Fibroblast of peridontal ligament (primary cell): ENCODE measurements at regions not wholly inside any gene's neighbourhood (a gene's known extent, or its start where the extent isn't known, plus 50 kb on each side); places are given as distances from the start of the nearest gene placed in this dataset.
"Not testable (repeated sequence)": the region's sequence is repeated elsewhere in the genome, so short reads cannot be mapped to it uniquely, and the experiment has no call there.

Experiments
- DNase-seq: peaks from one replicate; pipeline ENCODE4 v3.0.0-alpha.2; 2010; ENCODE audit errors: extremely low read depth

- DNase-seq = peak; percentile 48
Measured at GRCh38 chr2:220687231-220687843, 884.8 kb downstream of the EPHA4 start.

DNA sequence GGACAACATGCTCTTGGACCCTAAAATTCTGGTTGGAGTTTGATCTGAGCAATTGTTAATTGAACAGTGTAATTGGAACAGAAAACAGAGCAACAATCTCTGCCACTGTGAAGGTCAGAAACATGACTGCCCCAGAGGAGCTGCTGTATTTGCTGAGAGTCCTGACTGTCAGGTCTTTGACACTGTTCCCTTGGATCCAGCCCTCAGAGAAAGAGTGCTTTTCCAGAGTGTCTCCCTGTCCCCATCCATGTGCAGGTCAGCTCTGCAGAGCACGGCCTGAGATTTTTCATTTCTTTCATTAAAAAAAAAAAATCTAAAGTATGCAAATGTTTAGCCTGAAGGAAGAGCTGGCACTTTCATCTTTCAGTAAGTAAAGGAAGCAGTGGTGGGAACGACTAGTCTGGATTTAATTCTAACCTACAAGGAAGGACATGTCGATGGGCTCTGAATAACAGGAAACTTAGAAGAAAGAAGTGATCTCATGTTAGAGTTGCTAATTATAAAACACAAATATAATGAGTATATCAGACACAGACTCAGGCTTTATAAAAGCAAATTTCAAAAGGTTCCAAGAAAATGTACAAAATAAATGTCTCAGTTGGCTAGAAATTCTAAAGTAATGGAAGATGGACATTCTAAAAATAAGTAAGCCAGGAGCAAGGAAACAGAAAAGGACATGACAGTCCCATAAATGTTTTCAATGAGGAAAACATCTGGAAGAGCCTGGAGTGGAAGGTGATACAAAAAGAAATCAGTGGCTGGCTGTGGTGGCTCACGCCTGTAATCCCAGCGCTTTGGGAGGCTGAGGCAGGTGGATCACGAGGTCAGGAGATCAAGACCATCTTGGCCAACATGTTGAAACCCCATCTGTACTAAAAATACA lies 876.5 kb downstream of the EPHA4 start:
- DNase-seq = no peak

- DNase-seq = no peak
Measured at GRCh38 chr2:220696280-220696669, 875.8 kb downstream of the EPHA4 start.

DNA sequence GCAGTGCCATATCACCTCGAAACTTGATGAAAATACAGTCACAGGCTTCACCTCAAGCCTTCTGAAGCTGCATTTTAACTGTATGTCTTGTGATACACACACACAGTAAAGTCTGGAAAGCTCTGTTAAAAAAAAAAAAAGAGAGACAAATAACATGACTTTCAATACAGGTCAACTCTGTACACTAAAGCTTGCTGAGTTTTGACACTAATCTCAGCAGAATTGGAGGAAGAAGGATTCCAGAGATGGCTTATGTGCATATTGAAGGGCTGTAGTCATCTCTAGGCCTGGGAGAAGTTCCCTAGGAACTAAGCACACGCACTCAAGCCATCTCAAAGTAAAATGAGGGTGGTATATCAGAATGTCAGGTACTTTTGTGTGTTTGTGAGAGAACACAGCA lies 875.1 kb downstream of the EPHA4 start:
- DNase-seq = no peak

DNA sequence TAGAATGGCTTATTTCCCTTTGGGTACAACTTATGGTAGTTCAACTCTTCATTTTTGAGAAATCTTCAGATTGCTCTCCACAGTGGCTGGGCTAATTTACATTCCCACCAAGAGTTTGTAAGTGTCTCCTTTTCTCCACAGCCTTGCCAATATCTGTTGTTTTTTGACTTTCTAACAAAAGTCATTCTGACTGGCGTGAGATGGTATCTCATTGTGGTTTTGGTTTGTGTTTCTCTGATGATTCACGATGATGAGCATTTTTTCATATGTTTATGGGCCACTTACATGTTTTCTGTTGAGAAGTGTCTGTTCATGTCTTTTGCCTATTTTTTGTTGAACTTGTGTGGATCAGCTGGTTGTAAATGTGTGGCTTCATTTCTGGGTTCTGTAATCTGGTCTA lies 871.0 kb downstream of the EPHA4 start:
- DNase-seq = no peak

GRCh38 chr2:220703279-220703678 lies 868.8 kb downstream of the EPHA4 start:
- no peak for DNase-seq

DNA sequence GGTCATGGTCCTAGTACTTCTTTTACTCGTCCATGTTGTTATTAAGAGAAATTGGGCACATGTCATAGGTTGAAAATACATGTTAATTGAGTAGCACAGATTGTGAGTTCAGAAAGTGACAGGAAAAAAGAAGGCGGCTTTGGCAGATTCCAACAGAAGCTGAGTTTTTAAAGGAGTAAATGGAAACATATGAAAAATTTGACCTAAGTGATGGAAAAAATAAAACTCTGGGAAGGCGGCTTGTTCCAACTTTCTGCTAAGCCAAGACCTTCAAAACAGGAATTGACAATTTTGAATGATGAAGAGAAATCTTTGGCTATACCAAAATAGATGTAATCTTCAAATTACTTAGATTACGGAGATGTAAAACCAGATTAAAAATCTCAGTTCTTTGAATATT lies 868.0 kb downstream of the EPHA4 start:
- DNase-seq = no peak

- no peak for DNase-seq
Measured at GRCh38 chr2:220704810-220705209, 867.3 kb downstream of the EPHA4 start.

DNA sequence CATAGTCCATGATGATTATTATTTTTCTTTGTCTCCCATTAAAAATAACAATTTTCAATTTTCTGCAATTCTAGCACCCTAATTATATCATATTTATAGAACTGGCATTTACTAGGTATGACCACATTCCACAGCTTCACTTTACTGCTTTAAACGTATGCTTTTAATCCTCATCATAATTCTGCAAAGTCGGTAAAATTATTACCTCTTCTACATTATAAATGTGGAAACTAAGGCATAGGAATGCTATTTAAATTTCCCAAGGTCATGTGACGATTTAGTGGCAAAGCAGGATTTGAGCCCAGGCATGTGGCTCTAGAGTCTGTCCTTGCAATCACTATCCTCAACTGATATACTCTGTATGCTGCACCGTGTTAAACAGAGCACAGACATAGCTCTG lies 866.4 kb downstream of the EPHA4 start:
- DNase-seq = no peak

- no peak for DNase-seq
Measured at GRCh38 chr2:220707261-220707660, 864.8 kb downstream of the EPHA4 start.

- peak; percentile 2 for DNase-seq
Measured at GRCh38 chr2:220708366-220708765, 863.7 kb downstream of the EPHA4 start.

- no peak for DNase-seq
Measured at GRCh38 chr2:220717283-220717682, 854.8 kb downstream of the EPHA4 start.

GRCh38 chr2:220736778-220737177 lies 835.3 kb downstream of the EPHA4 start:
- no peak for DNase-seq

- DNase-seq = no peak
Measured at GRCh38 chr2:220743203-220743602, 828.9 kb downstream of the EPHA4 start.

GRCh38 chr2:220744861-220745260 lies 827.2 kb downstream of the EPHA4 start:
- no peak for DNase-seq

GRCh38 chr2:220745682-220746081 lies 826.4 kb downstream of the EPHA4 start:
- no peak for DNase-seq

- no peak for DNase-seq
Measured at GRCh38 chr2:220747736-220748135, 824.4 kb downstream of the EPHA4 start.

GRCh38 chr2:220748875-220749479 lies 823.1 kb downstream of the EPHA4 start:
- no peak for DNase-seq

DNA sequence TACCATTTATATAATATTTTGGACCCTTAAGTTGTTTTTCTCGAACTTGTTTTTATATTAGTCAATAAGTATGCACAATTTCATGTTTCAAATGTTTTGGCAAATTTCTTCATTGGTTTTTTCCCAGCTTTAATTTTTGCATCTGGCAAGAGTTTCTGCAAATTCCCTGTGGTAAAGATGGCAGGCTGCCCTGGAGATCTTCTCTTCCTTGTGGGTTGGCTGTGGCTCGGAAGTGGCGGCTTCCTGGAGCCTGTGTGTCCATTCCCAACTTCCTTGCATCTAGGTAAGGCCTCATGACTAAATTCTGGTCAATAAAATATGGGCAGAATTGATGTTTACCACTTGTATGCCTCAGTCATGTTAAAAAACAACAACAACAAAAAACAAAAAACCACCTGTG lies 818.6 kb downstream of the EPHA4 start:
- DNase-seq = no peak

DNA sequence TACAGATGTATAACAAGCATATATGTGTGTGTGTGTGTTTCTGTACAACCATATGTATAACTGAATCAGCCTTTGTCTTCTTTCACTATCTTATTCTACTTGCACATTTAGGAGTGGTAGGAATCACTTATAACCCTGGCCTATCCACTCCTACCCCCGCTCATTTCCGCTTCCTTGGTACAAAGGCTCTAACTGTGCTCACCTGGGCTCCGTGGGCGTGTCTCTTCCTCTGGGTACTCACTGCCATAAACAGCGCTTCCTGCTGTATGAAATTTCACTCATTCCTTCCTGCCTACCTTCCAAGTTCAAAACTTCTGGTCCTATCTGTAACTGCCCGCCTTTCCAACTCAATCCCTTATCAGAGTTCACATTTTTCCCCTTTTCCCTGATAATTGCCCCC lies 815.5 kb downstream of the EPHA4 start:
- DNase-seq = no peak

DNA sequence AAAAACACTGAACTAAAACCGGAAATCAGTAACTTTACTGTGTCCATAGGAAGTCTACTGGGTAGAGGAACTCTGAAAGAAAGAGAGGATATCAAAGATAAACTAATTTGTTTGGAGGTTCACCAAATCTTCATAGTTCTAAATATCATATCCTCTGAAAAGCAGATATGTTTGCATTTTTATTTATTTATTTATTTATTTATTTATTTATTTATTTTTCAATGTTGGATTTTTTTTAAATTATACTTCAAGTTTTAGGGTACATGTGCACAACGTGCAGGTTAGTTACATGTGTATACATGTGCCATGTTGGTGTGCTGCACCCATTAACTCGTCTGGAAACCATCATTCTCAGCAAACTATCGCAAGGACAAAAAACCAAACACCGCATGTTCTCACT lies 813.7 kb downstream of the EPHA4 start:
- DNase-seq = not testable (repeated sequence)

DNA sequence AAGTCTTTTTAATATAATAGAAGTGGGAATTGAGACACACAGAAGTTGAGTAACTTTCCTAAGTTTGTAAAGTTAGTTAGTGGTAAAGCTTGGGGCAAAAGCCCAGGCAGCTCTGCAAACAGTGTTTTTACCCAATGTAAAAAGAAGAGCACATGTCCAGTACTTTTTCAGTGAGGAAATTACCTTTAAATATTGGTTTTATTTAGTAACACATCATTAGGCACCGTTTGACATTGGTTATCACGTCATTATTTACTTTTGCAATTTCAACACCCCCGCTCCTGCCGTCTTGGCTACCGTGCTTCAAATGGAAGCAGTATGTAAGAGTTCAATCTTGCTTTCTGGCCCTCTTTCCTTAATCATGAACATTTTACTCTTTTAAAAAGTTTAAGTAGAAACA lies 807.9 kb downstream of the EPHA4 start:
- no peak for DNase-seq
